IgD-negative memory B cell (primary cell): ENCODE measurements at regions not wholly inside any gene's neighbourhood (a gene's known extent, or its start where the extent isn't known, plus 50 kb on each side); places are given as distances from the start of the nearest gene placed in this dataset.
"Not testable (repeated sequence)": the region's sequence is repeated elsewhere in the genome, so short reads cannot be mapped to it uniquely, and the experiment has no call there.

Experiments
- H3K27ac Mint-ChIP-seq, 3 donors: one replicate each; pipeline ENCODE4 v1.8.0; 2020 to 2022; ENCODE audit warnings: mild to moderate bottlenecking in 3 of 3, mixed read lengths in 3 of 3, moderate library complexity in 1 of 3
- H3K27me3 Mint-ChIP-seq: one replicate; pipeline ENCODE4 v1.8.0; 2021; ENCODE audit warnings: mixed read lengths
- H3K36me3 Mint-ChIP-seq: one replicate; pipeline ENCODE4 v1.8.0; 2020; ENCODE audit warnings: mild to moderate bottlenecking, mixed read lengths
- H3K4me1 Mint-ChIP-seq, 3 donors: one replicate each; pipeline ENCODE4 v1.8.0; 2020 to 2022; ENCODE audit warnings: mixed read lengths in 3 of 3, mild to moderate bottlenecking in 1 of 3
- H3K4me3 Mint-ChIP-seq, 4 donors: one replicate each; pipeline ENCODE4 v1.8.0; 2020 to 2022; ENCODE audit warnings: mild to moderate bottlenecking in 4 of 4, mixed read lengths in 4 of 4, moderate library complexity in 3 of 4
- H3K9me3 Mint-ChIP-seq, 3 donors: one replicate each; pipeline ENCODE4 v1.8.0; 2020 to 2021; ENCODE audit warnings: mixed read lengths in 3 of 3, mild to moderate bottlenecking in 1 of 3

DNA sequence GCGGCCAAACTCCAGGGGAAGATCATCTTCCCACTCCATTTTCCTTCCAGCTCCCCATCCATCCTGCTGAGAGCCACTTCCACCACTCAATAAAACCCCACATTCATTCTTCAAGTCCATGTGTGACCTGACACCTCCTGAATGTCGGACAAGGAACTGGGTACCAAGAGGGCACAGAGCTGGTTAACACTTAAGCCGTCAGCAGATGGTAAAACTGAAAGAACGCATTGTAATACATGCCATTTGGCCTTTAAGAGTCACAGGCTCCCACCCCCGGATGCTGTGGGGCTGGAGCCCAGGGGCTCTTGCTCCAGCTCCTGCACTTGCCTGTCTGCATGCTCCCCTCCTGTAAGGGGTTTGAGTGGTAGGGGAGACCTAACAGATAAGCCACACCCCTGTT lies 753.9 kb downstream of the COL12A1 start:
- no peaks in the 10 kb centered on the region for H3K4me1 Mint-ChIP-seq
- H3K36me3 Mint-ChIP-seq = no peaks in the 10 kb centered on the region
- peaks cover 0 to 4% (median 0%) of the 10 kb centered on the region in 3 donors for H3K9me3 Mint-ChIP-seq
- no peak overlapping the region for H3K4me3 Mint-ChIP-seq
- H3K27me3 Mint-ChIP-seq = no peaks in the 10 kb centered on the region
- no peak overlapping the region for H3K27ac Mint-ChIP-seq

DNA sequence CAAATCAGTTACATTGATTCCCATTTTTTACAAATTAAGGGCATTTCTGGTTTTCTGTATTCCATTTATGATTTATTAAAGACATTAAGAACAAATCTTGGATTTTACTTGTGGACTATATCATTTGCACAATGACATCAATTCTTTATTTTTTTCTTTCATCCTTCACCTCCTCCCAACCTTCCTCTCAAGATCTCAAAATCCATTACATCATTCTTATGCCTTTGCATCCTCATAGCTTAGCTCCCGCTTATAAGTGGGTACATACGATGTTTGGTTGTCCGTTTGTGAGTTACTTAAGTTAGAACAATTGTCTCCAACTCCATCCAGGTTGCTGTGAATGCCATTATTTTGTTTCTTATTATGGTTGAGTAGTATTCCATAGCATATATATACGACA lies 752.8 kb downstream of the CD109 start:
- Mint-ChIP-seq H3K27me3 (no peaks in the 10 kb centered on the region), H3K4me3 (no peak overlapping the region), H3K36me3 (no peaks in the 10 kb centered on the region), H3K9me3 (peaks cover 0 to 4% (median 0%) of the 10 kb centered on the region in 3 donors), H3K4me1 (no peaks in the 10 kb centered on the region), H3K27ac (no peak overlapping the region)

DNA sequence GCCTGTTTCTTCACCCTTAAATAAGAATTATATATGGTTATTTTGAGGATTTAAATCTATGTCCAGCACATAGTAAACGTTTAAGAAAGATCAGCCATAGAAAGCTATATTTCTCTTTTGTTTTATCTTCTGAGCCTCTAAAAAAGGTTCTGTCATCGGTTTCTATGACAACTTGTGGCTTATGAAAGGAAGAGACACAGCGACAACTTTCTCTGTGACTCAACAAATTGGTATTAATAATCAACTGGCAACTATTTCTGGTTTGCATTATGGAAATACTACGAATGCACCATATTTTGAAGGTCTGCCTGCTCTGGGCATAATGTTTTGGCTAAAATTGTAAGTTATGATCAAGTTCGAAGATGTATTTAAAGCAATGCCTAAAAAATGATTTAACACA lies 751.0 kb downstream of the CD109 start:
- H3K36me3 Mint-ChIP-seq = no peaks in the 10 kb centered on the region
- no peak overlapping the region for H3K27ac Mint-ChIP-seq
- peaks cover 0 to 4% (median 0%) of the 10 kb centered on the region in 3 donors for H3K9me3 Mint-ChIP-seq
- no peaks in the 10 kb centered on the region for H3K27me3 Mint-ChIP-seq
- no peaks in the 10 kb centered on the region for H3K4me1 Mint-ChIP-seq
- H3K4me3 Mint-ChIP-seq = no peak overlapping the region

DNA sequence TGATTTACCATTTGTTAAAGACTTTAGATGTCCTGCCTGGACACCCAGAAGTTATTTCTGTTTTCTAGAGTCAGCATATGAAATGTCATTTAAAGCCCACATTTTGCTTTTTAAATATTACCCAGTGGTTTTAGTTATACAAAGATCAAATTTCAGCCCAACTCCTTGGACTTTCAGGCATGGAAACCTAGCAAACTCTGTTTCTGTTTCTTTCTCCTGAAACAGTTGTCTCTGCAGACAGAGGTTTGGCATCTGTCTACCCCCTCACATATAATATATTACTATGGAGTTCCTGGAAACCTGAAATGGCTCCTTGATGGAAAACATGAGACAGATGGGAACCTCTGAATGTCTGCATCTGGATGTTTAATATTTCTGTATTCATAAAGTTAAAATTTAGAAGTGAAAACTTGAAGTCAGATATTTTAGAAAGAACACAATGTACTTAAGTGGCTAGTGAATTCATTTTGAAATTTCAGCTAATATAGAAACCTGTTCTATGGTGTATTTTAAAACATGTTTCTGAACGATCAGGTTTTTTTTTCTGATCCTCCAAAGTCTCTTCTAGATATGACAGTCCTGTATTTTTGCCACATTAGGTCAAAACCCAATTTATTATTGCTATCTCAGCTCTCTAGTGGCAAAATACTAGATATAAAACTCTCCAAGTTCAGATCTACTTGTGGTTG lies 743.3 kb downstream of the CD109 start:
- Mint-ChIP-seq H3K4me3 (no peak overlapping the region), H3K27ac (no peak overlapping the region), H3K9me3 (peaks cover 0 to 6% (median 1%) of the 10 kb centered on the region in 3 donors), H3K27me3 (no peaks in the 10 kb centered on the region), H3K4me1 (no peaks in the 10 kb centered on the region), H3K36me3 (no peaks in the 10 kb centered on the region)

DNA sequence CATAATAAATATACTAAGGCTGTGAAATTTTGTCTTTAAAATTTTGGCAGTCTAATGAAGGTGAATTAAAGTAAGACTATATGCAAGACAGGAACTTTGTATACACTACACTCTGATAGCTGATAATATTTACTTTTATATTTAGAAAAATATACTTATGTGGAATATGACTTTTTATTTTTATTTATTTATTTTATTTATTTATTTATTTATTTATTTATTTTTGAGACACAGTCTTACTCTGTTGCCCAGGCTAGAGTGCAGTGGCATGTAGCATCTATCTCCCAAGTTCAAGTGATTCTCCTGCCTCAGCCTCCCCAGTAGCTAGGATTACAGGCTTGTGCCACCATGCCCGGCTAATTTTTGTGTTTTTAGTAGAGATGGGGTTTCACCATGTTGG lies 742.4 kb downstream of the CD109 start:
- not testable (repeated sequence) for H3K4me1 Mint-ChIP-seq, H3K36me3 Mint-ChIP-seq, H3K4me3 Mint-ChIP-seq, H3K9me3 Mint-ChIP-seq, H3K27me3 Mint-ChIP-seq, H3K27ac Mint-ChIP-seq

DNA sequence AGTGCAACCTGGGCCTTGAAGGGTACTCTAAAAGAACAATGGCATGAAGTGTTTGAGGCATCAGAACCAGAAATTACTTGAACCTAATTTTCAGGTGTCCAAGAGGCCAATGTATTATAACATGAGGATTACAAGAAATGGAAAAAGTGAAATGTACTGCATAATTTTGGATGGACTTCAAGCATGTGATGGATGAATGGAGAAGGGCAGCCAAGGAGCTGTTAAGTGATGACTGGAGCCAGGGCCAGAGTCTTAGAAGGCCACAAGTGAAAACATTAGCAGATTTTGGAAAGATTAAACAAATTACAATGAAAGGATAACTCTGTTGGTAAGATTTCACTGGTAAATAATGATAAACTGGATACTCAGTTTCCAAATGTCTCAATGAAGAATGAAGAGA lies 738.2 kb downstream of the CD109 start:
- Mint-ChIP-seq H3K27me3 (no peaks in the 10 kb centered on the region), H3K36me3 (no peaks in the 10 kb centered on the region), H3K4me1 (no peaks in the 10 kb centered on the region), H3K9me3 (peaks cover 2 to 5% (median 3%) of the 10 kb centered on the region in 3 donors), H3K4me3 (no peak overlapping the region), H3K27ac (no peak overlapping the region)

DNA sequence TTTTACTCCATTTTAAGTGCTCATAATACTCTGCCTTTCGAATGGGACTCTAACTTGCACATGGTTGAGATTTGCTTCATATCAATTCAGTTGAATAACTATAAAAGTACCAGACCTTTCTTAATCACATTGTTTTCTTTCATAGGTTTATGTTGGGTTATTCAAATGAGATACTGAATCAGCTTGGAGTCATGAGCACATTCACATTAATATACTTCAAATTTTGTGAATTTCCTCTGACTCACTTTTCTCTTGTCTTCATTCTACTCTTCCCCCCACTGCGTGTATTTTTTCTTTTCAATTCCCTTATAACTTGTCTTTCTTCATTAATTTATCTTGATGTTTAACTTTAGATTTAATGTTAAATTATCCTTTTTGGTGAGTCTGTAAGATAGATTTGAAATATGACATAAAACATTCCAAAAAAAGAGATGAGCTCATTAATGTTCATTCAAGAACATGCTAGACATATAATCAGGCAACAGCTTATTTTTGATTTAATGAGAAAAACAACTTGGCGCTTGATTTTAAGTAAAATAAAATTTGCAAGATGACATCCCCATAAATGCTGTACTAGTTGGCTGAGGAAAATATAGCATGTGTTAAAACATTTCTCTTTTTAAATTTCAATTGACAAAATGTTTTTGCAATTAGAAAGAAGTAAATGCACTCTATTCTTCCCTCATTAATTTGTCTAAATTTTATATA lies 736.0 kb downstream of the CD109 start:
- peaks cover 4 to 6% (median 5%) of the 10 kb centered on the region in 3 donors for H3K9me3 Mint-ChIP-seq
- H3K27ac Mint-ChIP-seq = no peak overlapping the region
- peaks cover 1% of the 10 kb centered on the region for H3K36me3 Mint-ChIP-seq
- H3K4me1 Mint-ChIP-seq = no peaks in the 10 kb centered on the region
- H3K27me3 Mint-ChIP-seq = no peaks in the 10 kb centered on the region
- H3K4me3 Mint-ChIP-seq = no peak overlapping the region

DNA sequence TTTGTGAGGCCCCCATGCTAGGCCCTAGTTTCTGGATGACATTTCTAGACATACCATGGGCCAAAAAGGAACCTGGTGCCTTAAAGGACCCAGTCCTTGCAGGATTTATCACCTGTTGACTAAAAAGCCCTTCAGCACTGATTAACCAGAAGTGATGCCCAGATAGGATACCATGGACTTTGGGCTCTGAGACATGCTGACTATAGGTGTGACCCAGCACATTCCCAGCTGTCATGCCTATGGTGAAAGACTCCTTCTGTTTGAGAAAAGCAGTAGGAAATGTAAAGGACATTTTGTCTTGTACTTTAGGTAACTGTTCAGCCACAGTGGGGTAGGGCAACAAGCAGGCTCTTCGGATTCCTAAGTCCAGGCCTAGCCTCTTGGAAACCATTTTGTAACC lies 724.2 kb downstream of the CD109 start:
- Mint-ChIP-seq H3K4me1 (no peaks in the 10 kb centered on the region), H3K4me3 (no peak overlapping the region), H3K27me3 (no peaks in the 10 kb centered on the region), H3K27ac (no peak overlapping the region), H3K9me3 (peaks cover 4 to 8% (median 8%) of the 10 kb centered on the region in 3 donors), H3K36me3 (no peaks in the 10 kb centered on the region)

DNA sequence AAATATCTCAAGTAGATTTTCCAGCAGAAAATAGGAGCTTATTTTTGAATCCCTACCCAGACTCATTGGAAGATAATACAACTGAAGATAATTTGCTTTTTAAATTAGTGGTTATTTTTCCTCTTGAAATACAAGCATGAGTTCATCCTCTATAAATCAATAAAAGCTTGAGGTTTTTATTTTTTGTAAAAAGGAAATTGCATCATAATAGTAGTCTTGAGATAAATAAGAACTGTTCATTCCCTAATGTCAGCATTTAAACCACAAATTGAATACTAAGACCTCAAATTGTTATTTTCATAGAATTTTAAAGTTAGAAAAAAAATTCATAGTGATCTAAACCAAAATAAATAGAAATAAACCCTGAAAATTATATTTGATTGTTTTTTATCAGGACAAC lies 719.1 kb downstream of the CD109 start:
- no peaks in the 10 kb centered on the region for H3K27me3 Mint-ChIP-seq

DNA sequence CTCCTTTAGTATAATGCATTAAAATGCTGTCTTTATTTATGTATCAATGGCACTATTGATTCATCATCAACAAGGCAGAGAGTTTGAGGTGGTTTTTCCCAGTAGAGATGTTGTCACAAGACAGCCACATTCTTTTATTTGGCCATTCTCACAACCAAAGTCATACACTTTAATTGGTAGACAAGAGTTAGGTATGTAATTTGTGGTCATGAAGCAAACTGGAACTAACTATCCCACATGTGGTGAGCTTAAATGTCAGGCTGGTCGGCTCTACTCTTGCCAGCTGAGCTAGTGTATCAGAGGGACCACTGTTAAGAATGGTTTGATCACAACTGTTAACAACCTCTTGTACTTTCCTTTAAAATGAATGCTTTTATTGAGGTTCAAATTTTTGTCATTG lies 714.6 kb downstream of the CD109 start:
- no peak overlapping the region for H3K4me3 Mint-ChIP-seq

More for the DNA sequence above, 719.1 kb downstream of the CD109 start:
- no peaks in the 10 kb centered on the region for H3K36me3 Mint-ChIP-seq
- peaks cover 0 to 5% (median 4%) of the 10 kb centered on the region in 3 donors for H3K9me3 Mint-ChIP-seq
- H3K4me1 Mint-ChIP-seq = no peaks in the 10 kb centered on the region
- H3K27ac Mint-ChIP-seq = no peak overlapping the region
- no peak overlapping the region for H3K4me3 Mint-ChIP-seq

DNA sequence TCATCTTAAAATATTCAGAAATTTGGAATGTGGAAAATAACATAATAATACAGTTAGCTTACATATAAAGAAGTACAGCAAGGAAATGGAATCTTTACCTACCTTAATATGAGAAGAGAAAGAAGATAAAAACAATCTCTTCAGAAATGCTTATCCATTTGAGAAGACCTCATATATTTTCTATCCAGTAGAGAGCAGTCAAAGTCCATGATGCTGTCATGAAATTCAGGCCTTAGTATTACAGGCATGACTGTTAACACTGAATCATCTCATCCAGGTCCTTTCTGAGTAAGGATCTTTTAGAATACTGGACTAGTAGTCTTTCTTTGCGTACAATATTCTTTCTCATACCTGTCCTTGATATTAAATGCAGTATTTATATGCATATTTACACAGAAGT lies 713.4 kb downstream of the CD109 start:
- Mint-ChIP-seq H3K36me3 (no peaks in the 10 kb centered on the region), H3K4me3 (no peak overlapping the region), H3K4me1 (no peaks in the 10 kb centered on the region), H3K27me3 (no peaks in the 10 kb centered on the region), H3K9me3 (peaks cover 0 to 4% (median 4%) of the 10 kb centered on the region in 3 donors), H3K27ac (no peak overlapping the region)

More for the DNA sequence above, 714.6 kb downstream of the CD109 start:
- Mint-ChIP-seq H3K4me1 (no peaks in the 10 kb centered on the region), H3K36me3 (no peaks in the 10 kb centered on the region), H3K27ac (no peak overlapping the region), H3K9me3 (peaks cover 0 to 4% (median 3%) of the 10 kb centered on the region in 3 donors), H3K27me3 (no peaks in the 10 kb centered on the region)

DNA sequence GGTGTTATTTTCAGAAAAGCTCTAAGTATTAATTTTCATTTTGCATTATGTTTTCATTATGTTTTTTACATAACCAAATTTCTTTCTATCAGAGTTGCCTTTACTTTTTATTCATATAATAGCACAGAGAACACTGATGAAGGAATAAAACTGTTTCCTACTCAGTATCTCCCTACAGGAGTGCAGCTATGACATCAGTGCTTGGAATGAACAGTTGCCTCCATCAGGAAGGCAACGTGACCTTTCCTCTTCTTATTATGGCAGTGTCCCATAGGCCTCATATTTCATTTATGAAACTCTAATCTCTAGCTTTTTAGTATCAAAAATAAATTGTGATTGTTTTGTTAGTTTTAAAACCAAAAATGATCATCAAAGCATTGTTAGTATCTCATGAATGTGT lies 712.8 kb downstream of the CD109 start:
- H3K36me3 Mint-ChIP-seq = no peaks in the 10 kb centered on the region
- H3K4me1 Mint-ChIP-seq = no peaks in the 10 kb centered on the region
- H3K4me3 Mint-ChIP-seq = no peak overlapping the region
- H3K27me3 Mint-ChIP-seq = no peaks in the 10 kb centered on the region
- peaks cover 0 to 4% (median 4%) of the 10 kb centered on the region in 3 donors for H3K9me3 Mint-ChIP-seq
- H3K27ac Mint-ChIP-seq = no peak overlapping the region

DNA sequence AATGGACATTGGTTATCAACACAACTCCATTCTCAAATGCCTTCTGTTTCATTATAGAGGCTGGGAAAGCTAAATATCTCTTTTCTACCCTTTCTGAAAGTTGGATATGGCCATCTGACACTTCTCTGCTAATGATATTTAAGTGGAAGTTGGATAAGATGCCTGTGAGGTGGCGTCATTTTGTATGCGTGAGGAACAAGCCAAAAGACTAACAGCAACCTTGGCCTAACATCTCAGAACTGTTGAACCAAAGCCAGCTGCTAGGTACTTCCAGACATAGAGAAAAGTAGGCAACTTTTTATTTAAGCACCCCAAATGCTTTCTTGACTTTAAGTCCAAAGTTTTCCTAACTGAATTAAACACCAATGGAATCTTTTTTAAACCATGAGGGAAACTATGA lies 708.4 kb downstream of the CD109 start:
- H3K36me3 Mint-ChIP-seq = peaks cover 1% of the 10 kb centered on the region
- no peaks in the 10 kb centered on the region for H3K27me3 Mint-ChIP-seq
- no peak overlapping the region for H3K4me3 Mint-ChIP-seq
- peaks cover 0 to 7% (median 0%) of the 10 kb centered on the region in 3 donors for H3K9me3 Mint-ChIP-seq
- H3K4me1 Mint-ChIP-seq = no peaks in the 10 kb centered on the region
- no peak overlapping the region for H3K27ac Mint-ChIP-seq

DNA sequence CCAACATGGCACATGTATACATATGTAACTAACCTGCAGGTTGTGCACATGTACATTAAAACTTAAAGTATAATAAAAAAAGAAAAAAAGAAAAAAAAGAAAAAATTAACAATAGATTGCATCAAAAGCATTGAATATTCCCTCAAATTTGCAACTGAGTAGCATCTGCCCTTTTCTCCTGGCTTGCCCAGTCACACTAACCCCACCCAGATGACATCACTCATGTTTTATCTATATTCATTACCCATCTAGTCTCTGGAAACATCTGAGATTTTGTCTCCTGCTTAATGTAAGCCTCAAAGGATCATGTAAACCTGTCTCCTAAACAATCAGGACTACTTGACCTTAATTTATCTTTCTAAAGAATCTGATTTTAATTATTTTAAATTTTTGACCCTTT lies 706.8 kb downstream of the CD109 start:
- Mint-ChIP-seq H3K27ac (no peak overlapping the region), H3K4me1 (no peaks in the 10 kb centered on the region), H3K9me3 (peaks cover 0 to 8% (median 0%) of the 10 kb centered on the region in 3 donors), H3K4me3 (no peak overlapping the region), H3K27me3 (no peaks in the 10 kb centered on the region), H3K36me3 (peaks cover 2% of the 10 kb centered on the region)

DNA sequence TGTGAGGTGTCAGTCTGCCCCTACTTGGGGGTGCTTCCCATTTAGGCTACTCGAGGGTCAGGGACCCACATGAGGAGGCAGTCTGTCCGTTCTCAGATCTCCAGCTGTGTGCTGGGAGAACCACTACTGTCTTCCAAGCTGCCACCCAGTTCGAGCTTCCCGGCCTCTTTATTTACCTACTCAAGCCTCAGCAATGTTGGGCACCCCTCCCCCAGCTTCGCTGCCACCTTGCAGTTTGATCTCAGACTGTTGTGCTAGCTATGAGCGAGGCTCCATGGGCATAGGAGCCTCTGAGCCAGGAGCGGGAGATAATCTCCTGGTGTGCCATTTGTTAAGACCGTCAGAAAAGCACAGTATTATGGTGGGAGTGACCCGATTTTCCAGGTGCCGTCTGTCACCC lies 682.4 kb downstream of the CD109 start:
- not testable (repeated sequence) for H3K27ac Mint-ChIP-seq, H3K4me3 Mint-ChIP-seq, H3K36me3 Mint-ChIP-seq, H3K4me1 Mint-ChIP-seq, H3K27me3 Mint-ChIP-seq, H3K9me3 Mint-ChIP-seq

DNA sequence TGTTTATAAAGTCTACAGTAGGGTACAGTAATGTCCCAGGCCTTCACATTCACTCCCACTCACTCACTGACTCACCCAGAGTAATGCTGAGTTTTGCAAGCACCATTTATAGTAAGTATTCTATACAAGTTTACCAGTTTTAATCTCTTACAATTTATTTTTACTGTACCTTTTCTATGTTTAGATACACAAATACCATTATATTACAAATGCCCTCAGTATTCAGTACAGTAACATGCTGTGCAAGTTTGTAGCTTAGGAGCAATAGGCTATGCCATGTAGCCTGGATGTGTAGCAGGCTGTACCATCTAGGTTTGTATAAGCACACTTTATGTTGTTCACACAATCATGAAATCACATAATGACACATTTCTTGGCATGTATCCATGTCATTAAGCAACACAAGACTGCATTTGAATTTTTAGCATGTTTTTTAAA lies 673.6 kb downstream of the CD109 start:
- Mint-ChIP-seq H3K4me1 (no peaks in the 10 kb centered on the region), H3K4me3 (no peak overlapping the region), H3K36me3 (no peaks in the 10 kb centered on the region), H3K27ac (no peak overlapping the region), H3K27me3 (no peaks in the 10 kb centered on the region), H3K9me3 (peaks cover 2 to 6% (median 2%) of the 10 kb centered on the region in 3 donors)
